ENCODE measurements at regions not wholly inside any gene's neighbourhood (a gene's known extent, or its start where the extent isn't known, plus 50 kb on each side); places are given as distances from the start of the nearest gene placed in this dataset.

DNA sequence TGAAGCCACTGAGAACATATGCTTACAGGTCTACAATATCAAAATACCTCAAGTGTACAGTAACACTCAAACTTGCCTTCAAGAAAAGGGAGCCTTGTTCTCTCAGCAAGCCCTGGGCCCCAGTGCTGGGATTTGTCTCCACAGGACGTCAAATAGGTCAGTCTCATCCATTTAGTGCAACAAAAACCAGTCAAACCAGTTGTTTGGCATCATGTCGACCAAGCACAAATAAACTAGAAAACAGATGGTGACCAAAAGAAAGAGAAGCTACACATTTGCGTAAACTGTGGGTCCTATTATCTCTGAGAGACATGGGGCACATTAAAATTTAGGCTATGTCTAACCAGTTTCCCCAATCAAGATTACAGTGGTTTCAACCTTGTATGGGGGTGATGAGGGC is 182.6 kb upstream of the PKDCC start:
- TF ChIP-seq, protein P1, sequence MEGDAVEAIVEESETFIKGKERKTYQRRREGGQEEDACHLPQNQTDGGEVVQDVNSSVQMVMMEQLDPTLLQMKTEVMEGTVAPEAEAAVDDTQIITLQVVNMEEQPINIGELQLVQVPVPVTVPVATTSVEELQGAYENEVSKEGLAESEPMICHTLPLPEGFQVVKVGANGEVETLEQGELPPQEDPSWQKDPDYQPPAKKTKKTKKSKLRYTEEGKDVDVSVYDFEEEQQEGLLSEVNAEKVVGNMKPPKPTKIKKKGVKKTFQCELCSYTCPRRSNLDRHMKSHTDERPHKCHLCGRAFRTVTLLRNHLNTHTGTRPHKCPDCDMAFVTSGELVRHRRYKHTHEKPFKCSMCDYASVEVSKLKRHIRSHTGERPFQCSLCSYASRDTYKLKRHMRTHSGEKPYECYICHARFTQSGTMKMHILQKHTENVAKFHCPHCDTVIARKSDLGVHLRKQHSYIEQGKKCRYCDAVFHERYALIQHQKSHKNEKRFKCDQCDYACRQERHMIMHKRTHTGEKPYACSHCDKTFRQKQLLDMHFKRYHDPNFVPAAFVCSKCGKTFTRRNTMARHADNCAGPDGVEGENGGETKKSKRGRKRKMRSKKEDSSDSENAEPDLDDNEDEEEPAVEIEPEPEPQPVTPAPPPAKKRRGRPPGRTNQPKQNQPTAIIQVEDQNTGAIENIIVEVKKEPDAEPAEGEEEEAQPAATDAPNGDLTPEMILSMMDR (IDR thresholded peaks at IDR 0.05) = no peak
- no peak for TF ChIP-seq POLR2A (IDR thresholded peaks at IDR 0.05)
